NCI-H2081 (cell line): ENCODE measurements at regions not wholly inside any gene's neighbourhood (a gene's known extent, or its start where the extent isn't known, plus 50 kb on each side); places are given as distances from the start of the nearest gene placed in this dataset.
A peak's percentile ranks its signal among the peaks of the same experiment; 100 is the strongest.
"Not testable (repeated sequence)": the region's sequence is repeated elsewhere in the genome, so short reads cannot be mapped to it uniquely, and the experiment has no call there.

Source experiments
- DNase-seq, 2 experiments: peaks; one replicate each; lab custom pipeline; 2025; lab: John Stamatoyannopoulos, UW

GRCh38 chr6:144615870-144616269 is 330.7 kb downstream of the UTRN start:
- no peak for DNase-seq

GRCh38 chr6:144617191-144617590 is 332.1 kb downstream of the UTRN start:
- no peak for DNase-seq

GRCh38 chr6:144617708-144618107 is 332.6 kb downstream of the UTRN start:
- peak; percentile 69 to 88 for DNase-seq

GRCh38 chr6:144619966-144620365 is 334.8 kb downstream of the UTRN start:
- DNase-seq: peak in 1 of 2 experiments; percentile 17

- no peak for DNase-seq
Measured at GRCh38 chr6:144621332-144621731, 336.2 kb downstream of the UTRN start.

- DNase-seq: no peak
Measured at GRCh38 chr6:144624246-144624645, 339.1 kb downstream of the UTRN start.

- DNase-seq: no peak
Measured at GRCh38 chr6:144624716-144625115, 339.6 kb downstream of the UTRN start.

- DNase-seq: no peak
Measured at GRCh38 chr6:144630857-144631256, 345.7 kb downstream of the UTRN start.

- DNase-seq: no peak
Measured at GRCh38 chr6:144632266-144632665, 347.1 kb downstream of the UTRN start.

- DNase-seq: no peak
Measured at GRCh38 chr6:144633886-144634285, 348.8 kb downstream of the UTRN start.

- DNase-seq: no peak
Measured at GRCh38 chr6:144634371-144634770, 349.2 kb downstream of the UTRN start.

- DNase-seq: no peak
Measured at GRCh38 chr6:144635051-144635450, 349.9 kb downstream of the UTRN start.

GRCh38 chr6:144636025-144636424 is 350.9 kb downstream of the UTRN start:
- DNase-seq: not testable (repeated sequence)

GRCh38 chr6:144637541-144637940 is 352.4 kb downstream of the UTRN start:
- DNase-seq: peak; percentile 53 to 86

- no peak for DNase-seq
Measured at GRCh38 chr6:144639654-144640053, 354.5 kb downstream of the UTRN start.

GRCh38 chr6:144641286-144641685 is 356.2 kb downstream of the UTRN start:
- DNase-seq: no peak

GRCh38 chr6:144644776-144645175 is 359.6 kb downstream of the UTRN start:
- DNase-seq: no peak

- DNase-seq: no peak
Measured at GRCh38 chr6:144646093-144647056, 361.2 kb downstream of the UTRN start.

- peak in 1 of 2 experiments; percentile 9 for DNase-seq
Measured at GRCh38 chr6:144647406-144647964, 362.4 kb downstream of the UTRN start.

- no peak for DNase-seq
Measured at GRCh38 chr6:144647971-144648651, 363.0 kb downstream of the UTRN start.

GRCh38 chr6:144649085-144649484 is 363.9 kb downstream of the UTRN start:
- no peak for DNase-seq

- no peak for DNase-seq
Measured at GRCh38 chr6:144651234-144651633, 366.1 kb downstream of the UTRN start.
